Hematopoietic multipotent progenitor cell treated with erythropoietin and hydrocortisone succinate and interleukin-3 and kit ligand, for 17 days (in vitro differentiated cells): ENCODE measurements at regions not wholly inside any gene's neighbourhood (a gene's known extent, or its start where the extent isn't known, plus 50 kb on each side); places are given as distances from the start of the nearest gene placed in this dataset.

Experiments
- DNase-seq: peaks from one replicate; pipeline ENCODE4 v3.0.0-alpha.2; 2015; ENCODE audit warnings: low spot score

- no peak for DNase-seq
These were observed 95.4 kb downstream of the SOCS6 start for GRCh38 chr18:70384181-70384790.

- DNase-seq, result no peak
These were observed 94.3 kb downstream of the SOCS6 start for GRCh38 chr18:70382992-70383717.

GRCh38 chr18:70382017-70382416 lies 93.2 kb downstream of the SOCS6 start:
- DNase-seq, result no peak

- no peak for DNase-seq
These were observed 92.4 kb downstream of the SOCS6 start for GRCh38 chr18:70380915-70381896.
